ENCODE measurements at regions not wholly inside any gene's neighbourhood (a gene's known extent, or its start where the extent isn't known, plus 50 kb on each side); places are given as distances from the start of the nearest gene placed in this dataset.
"Not testable (repeated sequence)": the region's sequence is repeated elsewhere in the genome, so short reads cannot be mapped to it uniquely, and the experiment has no call there.

- WGBS, result 46% methylated on average over 1 of the region's 1 CpG
- TF ChIP-seq POLR2A (IDR thresholded peaks at IDR 0.05) (no peak), CTCF (IDR thresholded peaks at IDR 0.05) (no peak), POLR2AphosphoS5 (IDR thresholded peaks at IDR 0.05) (no peak)
- no peaks in the 10 kb centered on the region for H3K27me3 ChIP-seq (replicated peaks; ENCODE audit: insufficient read depth)
- no peaks in the 10 kb centered on the region for H3K4me1 ChIP-seq (replicated peaks)
- H3K4me3 ChIP-seq, result no peak overlapping the region
- no peak overlapping the region for H3K27ac ChIP-seq
- DNase-seq (ENCODE audit: low spot score), result no peak
- intact Hi-C loops (cut with DNase I), result no loop called here
- H3K36me3 ChIP-seq, result no peaks in the 10 kb centered on the region
- no peaks in the 10 kb centered on the region for H3K9me3 ChIP-seq
Observed at GRCh38 chr11:106305458-106305857, 228.0 kb downstream of the AASDHPPT start.

- no peaks in the 10 kb centered on the region for H3K9me3 ChIP-seq
- TF ChIP-seq CTCF (IDR thresholded peaks at IDR 0.05) (no peak), POLR2A (IDR thresholded peaks at IDR 0.05) (no peak), POLR2AphosphoS5 (IDR thresholded peaks at IDR 0.05) (no peak)
- H3K27ac ChIP-seq, result no peak overlapping the region
- H3K4me1 ChIP-seq (replicated peaks), result no peaks in the 10 kb centered on the region
- H3K36me3 ChIP-seq, result no peaks in the 10 kb centered on the region
- no peaks in the 10 kb centered on the region for H3K27me3 ChIP-seq (replicated peaks; ENCODE audit: insufficient read depth)
- no peak for DNase-seq (ENCODE audit: low spot score)
- intact Hi-C loops (cut with DNase I), result no loop called here
- H3K4me3 ChIP-seq, result no peak overlapping the region
Observed at GRCh38 chr11:106306942-106307341, 229.5 kb downstream of the AASDHPPT start.

- Histone ChIP-seq H3K36me3 (no peaks in the 10 kb centered on the region), H3K4me3 (no peak overlapping the region), H3K27me3 (replicated peaks; ENCODE audit: insufficient read depth) (no peaks in the 10 kb centered on the region), H3K4me1 (replicated peaks) (no peaks in the 10 kb centered on the region), H3K27ac (no peak overlapping the region), H3K9me3 (no peaks in the 10 kb centered on the region)
- WGBS, result 86% methylated on average over 2 of the region's 2 CpGs
- intact Hi-C loops (cut with DNase I), result no loop called here
- DNase-seq (ENCODE audit: low spot score), result no peak
- no peak for TF ChIP-seq CTCF (IDR thresholded peaks at IDR 0.05)
- no peak for TF ChIP-seq POLR2AphosphoS5 (IDR thresholded peaks at IDR 0.05)
- TF ChIP-seq POLR2A (IDR thresholded peaks at IDR 0.05), result no peak
Observed at GRCh38 chr11:106309070-106309684, 231.7 kb downstream of the AASDHPPT start.

GRCh38 chr11:106311531-106312230 is 234.2 kb downstream of the AASDHPPT start:
- Histone ChIP-seq H3K27me3 (replicated peaks; ENCODE audit: insufficient read depth) (no peaks in the 10 kb centered on the region), H3K4me1 (replicated peaks) (no peaks in the 10 kb centered on the region), H3K27ac (no peak overlapping the region), H3K9me3 (no peaks in the 10 kb centered on the region), H3K4me3 (no peak overlapping the region), H3K36me3 (no peaks in the 10 kb centered on the region)
- intact Hi-C loops (cut with DNase I), result no loop called here
- DNase-seq (ENCODE audit: low spot score), result no peak
- TF ChIP-seq CTCF (IDR thresholded peaks at IDR 0.05) (no peak), POLR2AphosphoS5 (IDR thresholded peaks at IDR 0.05) (no peak), POLR2A (IDR thresholded peaks at IDR 0.05) (no peak)
- 84% methylated on average over 3 of the region's 3 CpGs for WGBS

GRCh38 chr11:106317208-106317773 is 239.8 kb downstream of the AASDHPPT start:
- DNase-seq (ENCODE audit: low spot score); H3K27ac ChIP-seq; H3K36me3 ChIP-seq; H3K9me3 ChIP-seq; H3K4me1 ChIP-seq (replicated peaks); intact Hi-C loops (cut with DNase I); H3K4me3 ChIP-seq; H3K27me3 ChIP-seq (replicated peaks; ENCODE audit: insufficient read depth): not testable (repeated sequence)
- 97% methylated on average over 22 of the region's 36 CpGs for WGBS

All from prostate gland (tissue), 2 donors.